ENCODE measurements at regions not wholly inside any gene's neighbourhood (a gene's known extent, or its start where the extent isn't known, plus 50 kb on each side); places are given as distances from the start of the nearest gene placed in this dataset.

- TF ChIP-seq CTCF (IDR thresholded peaks at IDR 0.05) (peak in 1 of 4 experiments; percentile 19), POLR2A (IDR thresholded peaks at IDR 0.05) (no peak)
Observed at GRCh38 chr9:2559192-2560152, 62.1 kb upstream of the VLDLR start.
